SK-N-SH (cell line): ENCODE measurements at regions not wholly inside any gene's neighbourhood (a gene's known extent, or its start where the extent isn't known, plus 50 kb on each side); places are given as distances from the start of the nearest gene placed in this dataset.
"Not testable (repeated sequence)": the region's sequence is repeated elsewhere in the genome, so short reads cannot be mapped to it uniquely, and the experiment has no call there.

Experiments used
- CTCF ChIA-PET: fragments of 300-600, 350-600 bp; formaldehyde crosslinking; extraction: SDS; loops from one replicate; lab custom pipeline; 2021; lab: Yijun Ruan, JAX
- POLR2A ChIA-PET: fragments of 350-600 bp; sonication (Branson Sonifier 250); formaldehyde crosslinking; extraction: SDS; loops from one replicate; lab custom pipeline; 2020; ENCODE audit warnings: antibody characterized with exemption, inconsistent platforms; lab: Yijun Ruan, JAX
- DNase-seq: peaks from one replicate; pipeline ENCODE4 v3.0.0; 2012
- H2AFZ ChIP-seq: fragments of 200-600 bp; sonication (generic); 2 replicates; pipeline ENCODE4 v1.8.1; 2016; ENCODE audit warnings: antibody characterized with exemption, mild to moderate bottlenecking, low read depth
- H3F3A ChIP-seq: fragments of 200-600 bp; sonication (generic); replicated peaks from 2 replicates; pipeline ENCODE3; 2016; ENCODE audit warnings: antibody characterized with exemption, mild to moderate bottlenecking; ENCODE audit not compliant: insufficient read depth
- H3K27ac ChIP-seq, 2 experiments: fragments of 200-500 bp in 1 of 2; fragments of 200-600 bp in 1 of 2; sonication (Bioruptor generic) in 1 of 2; sonication (generic), shearing (Covaris generic) in 1 of 2; 2 replicates each; pipeline versions ENCODE4 v1.5.1 to v1.6.1; 2014 to 2016; ENCODE audit warnings: low read depth in 2 of 2, inconsistent platforms in 1 of 2, low read length in 1 of 2, mild to moderate bottlenecking in 1 of 2, mixed read lengths in 1 of 2
- H3K27me3 ChIP-seq: fragments of 200-600 bp; sonication (generic), shearing (Covaris generic); 2 replicates; pipeline ENCODE4 v1.6.1; 2016; ENCODE audit warnings: mixed run types; ENCODE audit not compliant: insufficient read depth
- H3K36me3 ChIP-seq, 2 experiments: fragments of 200-500 bp in 1 of 2; fragments of 200-600 bp in 1 of 2; sonication (Bioruptor generic) in 1 of 2; sonication (generic) in 1 of 2; replicated peaks in 1 of 2; 2 replicates each; pipeline versions ENCODE3 to v1.5.1; 2014 to 2016; ENCODE audit warnings: low read length in 1 of 2, mild to moderate bottlenecking in 1 of 2; ENCODE audit not compliant: insufficient read depth in 2 of 2, control insufficient read depth in 1 of 2
- H3K4me1 ChIP-seq, 2 experiments: fragments of 200-500 bp in 1 of 2; fragments of 200-600 bp in 1 of 2; sonication (Bioruptor generic) in 1 of 2; sonication (generic), shearing (Covaris generic) in 1 of 2; 2 replicates each; pipeline versions ENCODE4 v1.5.1 to v1.6.1; 2014 to 2016; ENCODE audit warnings: low read depth in 1 of 2, low read length in 1 of 2, mixed run types in 1 of 2; ENCODE audit not compliant: insufficient read depth in 2 of 2, control insufficient read depth in 1 of 2
- H3K4me2 ChIP-seq: fragments of 200-600 bp; sonication (generic), shearing (Covaris generic); 2 replicates; pipeline ENCODE4 v1.6.1; 2017; ENCODE audit warnings: mixed run types
- H3K4me3 ChIP-seq, 2 experiments: fragments of 200-500 bp in 1 of 2; fragments of 200-600 bp in 1 of 2; sonication (Bioruptor generic) in 1 of 2; sonication (generic), shearing (Covaris generic) in 1 of 2; 2 replicates each; pipeline versions ENCODE4 v1.5.1 to v1.8.1; 2014 to 2016; ENCODE audit warnings: low read depth in 2 of 2, inconsistent platforms in 1 of 2, low read length in 1 of 2, mild to moderate bottlenecking in 1 of 2, mixed read lengths in 1 of 2, moderate library complexity in 1 of 2
- H3K79me2 ChIP-seq: fragments of 200-600 bp; sonication (generic); 2 replicates; pipeline ENCODE4 v1.8.1; 2017; ENCODE audit warnings: mild to moderate bottlenecking; ENCODE audit not compliant: insufficient read depth
- H3K9ac ChIP-seq: fragments of 200-600 bp; sonication (generic); 2 replicates; pipeline ENCODE4 v1.6.1; 2017; ENCODE audit warnings: mixed run types
- H3K9me2 ChIP-seq: fragments of 200-600 bp; sonication (generic); 2 replicates; pipeline ENCODE4 v1.6.1; 2017; ENCODE audit warnings: mixed run types
- H3K9me3 ChIP-seq: fragments of 200-600 bp; sonication (generic); 2 replicates; pipeline ENCODE4 v1.6.1; 2017; ENCODE audit warnings: mixed run types, mild to moderate bottlenecking, moderate library complexity
- H4K20me1 ChIP-seq: fragments of 200-600 bp; sonication (generic); 2 replicates; pipeline ENCODE4 v1.6.1; 2017; ENCODE audit warnings: mild to moderate bottlenecking, mixed run types; ENCODE audit not compliant: insufficient read depth
- ELF1 ChIP-seq: IDR thresholded peaks from 2 replicates; pipeline ENCODE4 v1.4.0; 2012
- FOSL2 ChIP-seq: IDR thresholded peaks from 2 replicates; pipeline ENCODE4 v1.4.0; 2012; ENCODE audit warnings: low read depth, mild to moderate bottlenecking, moderate library complexity, borderline replicate concordance
- FOXM1 ChIP-seq: IDR thresholded peaks from 2 replicates; pipeline ENCODE4 v1.4.0; 2012; ENCODE audit warnings: low read depth, mild to moderate bottlenecking
- GATA2 ChIP-seq: sonication (generic); formaldehyde crosslinking; IDR thresholded peaks from 2 replicates; pipeline ENCODE4 v1.5.0; 2020; ENCODE audit warnings: mild to moderate bottlenecking, missing genetic modification reagents
- MXI1 ChIP-seq: IDR thresholded peaks from 2 replicates; pipeline ENCODE4 v1.6.1; 2012; ENCODE audit warnings: mild to moderate bottlenecking, low read depth, low read length, improper control_type of control experiment
- RAD21 ChIP-seq: IDR thresholded peaks from 2 replicates; pipeline ENCODE4 v1.6.1; 2012; ENCODE audit warnings: mild to moderate bottlenecking, low read length
- RXRA ChIP-seq: IDR thresholded peaks from 2 replicates; pipeline ENCODE4 v1.4.0; 2012; ENCODE audit warnings: low read depth, mild to moderate bottlenecking, borderline replicate concordance
- SIN3A ChIP-seq: IDR thresholded peaks from 2 replicates; pipeline ENCODE4 v1.6.1; 2012; ENCODE audit warnings: low read depth, mild to moderate bottlenecking, low read length, moderate library complexity, borderline replicate concordance
- SMC3 ChIP-seq: IDR thresholded peaks from 2 replicates; pipeline ENCODE4 v1.6.1; 2012; ENCODE audit warnings: low read depth, low read length, improper control_type of control experiment
- TCF12 ChIP-seq: IDR thresholded peaks from 2 replicates; pipeline ENCODE4 v1.4.0; 2012
- WGBS: methylation state at CpG from one replicate; pipeline ENCODE4 v1.1.6; 2017; ENCODE audit warnings: low lambda C conversion rate; 5-methylcytosine and 5-hydroxymethylcytosine counted together
- TF ChIP-seq, protein P1 (sequence below): fragments of 150-350 bp; IDR thresholded peaks from 2 replicates; pipeline ENCODE4 v1.6.1; 2016; ENCODE audit warnings: mild to moderate bottlenecking, low read depth, low read length
- TF ChIP-seq, protein P2 (sequence below): IDR thresholded peaks from 2 replicates; pipeline ENCODE4; 2012
- TF ChIP-seq, protein P3 (sequence below): fragments of 200-600 bp; sonication (generic); IDR thresholded peaks from 2 replicates; pipeline ENCODE4 v1.6.1; 2017; ENCODE audit warnings: antibody characterized with exemption, mild to moderate bottlenecking, moderate library complexity

DNA sequence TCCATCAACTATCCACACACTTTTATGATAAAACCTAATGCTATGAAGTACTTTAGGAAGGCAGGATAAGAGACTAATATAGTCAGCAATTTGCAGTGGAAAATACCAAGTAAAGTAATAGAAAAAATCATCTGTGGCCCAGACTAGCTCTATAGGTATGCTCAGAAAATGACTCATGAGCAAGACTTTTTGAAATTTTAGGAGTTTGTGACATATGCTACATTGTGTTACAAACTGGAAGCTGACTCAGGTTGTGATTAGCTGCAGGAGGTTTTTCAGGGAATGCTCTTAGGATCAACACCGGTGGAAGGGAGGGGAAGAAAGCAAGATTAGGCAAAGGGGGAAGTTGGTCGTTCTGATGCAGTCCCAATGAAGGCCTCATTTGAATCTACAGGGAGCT is 56.1 kb downstream of the FEZF1 start:
- H3K4me3 ChIP-seq: no peak overlapping the region
- H3K27me3 ChIP-seq: no peaks in the 10 kb centered on the region
- CTCF ChIA-PET: no interaction called here
- no peak for DNase-seq
- POLR2A ChIA-PET: no interaction called here
- no peaks in the 10 kb centered on the region for H4K20me1 ChIP-seq
- H3K4me1 ChIP-seq: no peaks in the 10 kb centered on the region
- H3F3A ChIP-seq: no peaks in the 10 kb centered on the region
- TF ChIP-seq RXRA: no peak
- TF ChIP-seq FOXM1: no peak
- TF ChIP-seq, protein P1, sequence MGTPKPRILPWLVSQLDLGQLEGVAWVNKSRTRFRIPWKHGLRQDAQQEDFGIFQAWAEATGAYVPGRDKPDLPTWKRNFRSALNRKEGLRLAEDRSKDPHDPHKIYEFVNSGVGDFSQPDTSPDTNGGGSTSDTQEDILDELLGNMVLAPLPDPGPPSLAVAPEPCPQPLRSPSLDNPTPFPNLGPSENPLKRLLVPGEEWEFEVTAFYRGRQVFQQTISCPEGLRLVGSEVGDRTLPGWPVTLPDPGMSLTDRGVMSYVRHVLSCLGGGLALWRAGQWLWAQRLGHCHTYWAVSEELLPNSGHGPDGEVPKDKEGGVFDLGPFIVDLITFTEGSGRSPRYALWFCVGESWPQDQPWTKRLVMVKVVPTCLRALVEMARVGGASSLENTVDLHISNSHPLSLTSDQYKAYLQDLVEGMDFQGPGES: no peak
- TF ChIP-seq SMC3: no peak
- no peak overlapping the region for H3K27ac ChIP-seq
- H3K9ac ChIP-seq: no peak overlapping the region
- WGBS: 0% methylated on average over 2 of the region's 2 CpGs
- H3K79me2 ChIP-seq: no peaks in the 10 kb centered on the region
- no peaks in the 10 kb centered on the region for H3K9me3 ChIP-seq
- no peak overlapping the region for H3K4me2 ChIP-seq
- no peak overlapping the region for H2AFZ ChIP-seq
- H3K36me3 ChIP-seq: no peaks in the 10 kb centered on the region
- no peaks in the 10 kb centered on the region for H3K9me2 ChIP-seq

DNA sequence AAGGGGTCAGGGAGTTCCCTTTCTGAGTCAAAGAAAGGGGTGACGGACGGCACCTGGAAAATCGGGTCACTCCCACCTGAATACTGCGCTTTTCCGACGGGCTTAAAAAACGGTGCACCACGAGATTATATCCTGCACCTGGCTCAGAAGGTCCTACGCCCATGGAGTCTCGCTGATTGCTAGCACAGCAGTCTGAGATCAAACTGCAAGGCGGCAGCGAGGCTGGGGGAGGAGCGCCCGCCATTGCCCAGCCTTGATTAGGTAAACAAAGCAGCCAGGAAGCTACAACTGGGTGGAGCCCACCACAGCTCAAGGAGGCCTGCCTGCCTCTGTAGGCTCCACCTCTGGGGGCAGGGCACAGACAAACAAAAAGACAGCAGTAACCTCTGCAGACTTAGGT is 65.8 kb downstream of the FEZF1 start:
- H3K27me3 ChIP-seq, DNase-seq, POLR2A ChIA-PET, H3K79me2 ChIP-seq, H3K36me3 ChIP-seq, H3K9me3 ChIP-seq, H3K9ac ChIP-seq, H3K27ac ChIP-seq, H3K9me2 ChIP-seq, H4K20me1 ChIP-seq, CTCF ChIA-PET, H3F3A ChIP-seq, H3K4me1 ChIP-seq: not testable (repeated sequence)
- WGBS: 14% methylated on average over 11 of the region's 14 CpGs
- Histone ChIP-seq H2AFZ (peak overlapping the region; percentile 65; the same call in 1 of the 2 replicates), H3K4me2 (peak overlapping the region; percentile 50; the same call in 1 of the 2 replicates), H3K4me3 (peak overlapping the region; percentile 35 to 56; a peak in 3 of 4 replicates)

DNA sequence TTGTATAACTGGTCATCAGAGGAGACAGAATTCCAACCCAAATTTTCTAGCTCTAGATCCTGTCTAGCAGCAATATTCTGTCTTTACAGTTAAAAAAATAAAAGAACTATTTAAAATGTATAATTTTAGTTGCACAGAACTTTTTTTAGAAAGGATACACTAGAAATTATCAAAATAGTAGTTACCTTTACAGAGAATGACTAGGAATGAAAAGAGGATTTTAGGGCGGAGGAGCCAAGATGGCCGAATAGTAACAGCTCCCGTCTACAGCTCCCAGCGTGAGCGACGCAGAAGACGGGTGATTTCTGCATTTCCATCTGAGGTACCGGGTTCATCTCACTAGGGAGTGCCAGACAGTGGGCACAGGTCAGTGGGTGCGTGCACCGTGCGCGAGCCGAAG is 66.3 kb downstream of the FEZF1 start:
- DNase-seq, H3K9me2 ChIP-seq, H3K36me3 ChIP-seq, H3K4me1 ChIP-seq, H3K79me2 ChIP-seq, H3K27ac ChIP-seq, H3K9ac ChIP-seq, H3K9me3 ChIP-seq, POLR2A ChIA-PET, H3F3A ChIP-seq, H3K27me3 ChIP-seq, CTCF ChIA-PET, H4K20me1 ChIP-seq: not testable (repeated sequence)
- Histone ChIP-seq H3K4me2 (peak overlapping the region; percentile 50; the same call in 1 of the 2 replicates), H3K4me3 (peak overlapping the region; percentile 35 to 56; a peak in 3 of 4 replicates), H2AFZ (peak overlapping the region; percentile 65; the same call in 1 of the 2 replicates)
- WGBS: 13% methylated on average over 13 of the region's 13 CpGs

DNA sequence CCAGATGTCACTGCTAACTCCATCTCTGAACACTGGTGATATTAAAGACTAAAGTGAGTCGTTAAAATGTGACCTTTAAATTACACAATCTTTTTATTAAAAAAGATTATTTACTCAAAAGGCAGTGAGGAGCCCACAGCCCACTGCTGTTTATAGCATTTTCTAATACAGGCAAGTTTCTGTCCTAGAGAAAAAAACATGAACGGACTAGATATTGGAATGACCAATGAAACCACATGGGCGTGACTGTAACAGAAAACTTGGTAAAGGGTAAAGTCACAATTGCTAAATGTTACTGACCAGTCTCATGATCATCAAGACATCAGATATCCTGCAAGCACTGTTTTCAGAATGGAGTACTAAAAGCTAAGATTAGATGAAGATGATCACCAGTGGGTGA is 78.7 kb downstream of the FEZF1 start:
- POLR2A ChIA-PET: no interaction called here
- H3K4me1 ChIP-seq: no peaks in the 10 kb centered on the region
- no peak for DNase-seq
- 2% methylated on average over 3 of the region's 3 CpGs for WGBS
- no peaks in the 10 kb centered on the region for H3K79me2 ChIP-seq
- H2AFZ ChIP-seq: no peak overlapping the region
- no peaks in the 10 kb centered on the region for H3K36me3 ChIP-seq
- no peaks in the 10 kb centered on the region for H3F3A ChIP-seq
- H4K20me1 ChIP-seq: no peaks in the 10 kb centered on the region
- no peaks in the 10 kb centered on the region for H3K9me2 ChIP-seq
- H3K27ac ChIP-seq: no peak overlapping the region
- CTCF ChIA-PET: interaction anchor here (3.2 kb wide), 1 partner anchor 133 kb away, joined by 10 read pairs; no protein-coding TSS in a partner anchor
- H3K4me2 ChIP-seq: no peak overlapping the region
- no peak overlapping the region for H3K4me3 ChIP-seq
- no peak overlapping the region for H3K9ac ChIP-seq
- H3K9me3 ChIP-seq: no peaks in the 10 kb centered on the region
- no peaks in the 10 kb centered on the region for H3K27me3 ChIP-seq
- TF ChIP-seq, protein P2, sequence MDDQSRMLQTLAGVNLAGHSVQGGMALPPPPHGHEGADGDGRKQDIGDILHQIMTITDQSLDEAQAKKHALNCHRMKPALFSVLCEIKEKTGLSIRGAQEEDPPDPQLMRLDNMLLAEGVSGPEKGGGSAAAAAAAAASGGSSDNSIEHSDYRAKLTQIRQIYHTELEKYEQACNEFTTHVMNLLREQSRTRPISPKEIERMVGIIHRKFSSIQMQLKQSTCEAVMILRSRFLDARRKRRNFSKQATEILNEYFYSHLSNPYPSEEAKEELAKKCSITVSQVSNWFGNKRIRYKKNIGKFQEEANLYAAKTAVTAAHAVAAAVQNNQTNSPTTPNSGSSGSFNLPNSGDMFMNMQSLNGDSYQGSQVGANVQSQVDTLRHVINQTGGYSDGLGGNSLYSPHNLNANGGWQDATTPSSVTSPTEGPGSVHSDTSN: no peak
- TF ChIP-seq, protein P3, sequence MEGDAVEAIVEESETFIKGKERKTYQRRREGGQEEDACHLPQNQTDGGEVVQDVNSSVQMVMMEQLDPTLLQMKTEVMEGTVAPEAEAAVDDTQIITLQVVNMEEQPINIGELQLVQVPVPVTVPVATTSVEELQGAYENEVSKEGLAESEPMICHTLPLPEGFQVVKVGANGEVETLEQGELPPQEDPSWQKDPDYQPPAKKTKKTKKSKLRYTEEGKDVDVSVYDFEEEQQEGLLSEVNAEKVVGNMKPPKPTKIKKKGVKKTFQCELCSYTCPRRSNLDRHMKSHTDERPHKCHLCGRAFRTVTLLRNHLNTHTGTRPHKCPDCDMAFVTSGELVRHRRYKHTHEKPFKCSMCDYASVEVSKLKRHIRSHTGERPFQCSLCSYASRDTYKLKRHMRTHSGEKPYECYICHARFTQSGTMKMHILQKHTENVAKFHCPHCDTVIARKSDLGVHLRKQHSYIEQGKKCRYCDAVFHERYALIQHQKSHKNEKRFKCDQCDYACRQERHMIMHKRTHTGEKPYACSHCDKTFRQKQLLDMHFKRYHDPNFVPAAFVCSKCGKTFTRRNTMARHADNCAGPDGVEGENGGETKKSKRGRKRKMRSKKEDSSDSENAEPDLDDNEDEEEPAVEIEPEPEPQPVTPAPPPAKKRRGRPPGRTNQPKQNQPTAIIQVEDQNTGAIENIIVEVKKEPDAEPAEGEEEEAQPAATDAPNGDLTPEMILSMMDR: no peak
- TF ChIP-seq FOSL2: no peak
- no peak for TF ChIP-seq ELF1
- no peak for TF ChIP-seq MXI1
- no peak for TF ChIP-seq SIN3A
- TF ChIP-seq GATA2: no peak
- no peak for TF ChIP-seq TCF12
- TF ChIP-seq, protein P1: no peak
- TF ChIP-seq RAD21: no peak
